T47D (cell line): ENCODE measurements at regions not wholly inside any gene's neighbourhood (a gene's known extent, or its start where the extent isn't known, plus 50 kb on each side); places are given as distances from the start of the nearest gene placed in this dataset.

Experiments used
- DNase-seq, 2 experiments: peaks; one replicate each; pipeline versions ENCODE4 v3.0.0 to v3.0.0-alpha.2; 2011 to 2012; ENCODE audit warnings: low read depth in 1 of 2, low spot score in 1 of 2
- JUND ChIP-seq: IDR thresholded peaks from 2 replicates; pipeline ENCODE4 v1.6.1; 2012; ENCODE audit warnings: low read depth
- in situ Hi-C: cut with HindIII; loops from 2 replicates; pipeline ENCODE4 v1.10.0; 2016; ENCODE audit warnings: low sequenced_read_pairs, low pct_unique_long_range_greater_than_20kb

DNA sequence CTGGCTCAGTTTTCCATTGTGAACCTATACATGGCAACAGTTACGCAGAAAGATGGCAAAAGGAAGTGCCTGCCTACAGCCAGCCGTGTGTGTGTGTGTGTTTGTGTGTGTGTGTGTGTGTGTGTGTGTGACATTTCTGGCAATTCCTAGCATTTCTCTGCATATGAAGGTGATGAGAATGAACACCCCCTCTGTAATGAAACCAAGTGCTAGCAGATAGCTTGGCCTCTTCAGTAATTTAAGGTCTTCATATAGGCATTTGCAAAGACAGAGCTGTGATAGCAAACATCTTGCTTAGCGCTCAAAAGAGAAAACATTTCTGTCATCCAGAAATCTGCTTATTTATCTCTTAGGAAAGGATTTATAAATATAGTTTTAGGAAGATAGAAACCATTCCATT is 389.1 kb downstream of the AACS start:
- in situ Hi-C loops: no loop called here
- no peak for DNase-seq
- TF ChIP-seq JUND: no peak

DNA sequence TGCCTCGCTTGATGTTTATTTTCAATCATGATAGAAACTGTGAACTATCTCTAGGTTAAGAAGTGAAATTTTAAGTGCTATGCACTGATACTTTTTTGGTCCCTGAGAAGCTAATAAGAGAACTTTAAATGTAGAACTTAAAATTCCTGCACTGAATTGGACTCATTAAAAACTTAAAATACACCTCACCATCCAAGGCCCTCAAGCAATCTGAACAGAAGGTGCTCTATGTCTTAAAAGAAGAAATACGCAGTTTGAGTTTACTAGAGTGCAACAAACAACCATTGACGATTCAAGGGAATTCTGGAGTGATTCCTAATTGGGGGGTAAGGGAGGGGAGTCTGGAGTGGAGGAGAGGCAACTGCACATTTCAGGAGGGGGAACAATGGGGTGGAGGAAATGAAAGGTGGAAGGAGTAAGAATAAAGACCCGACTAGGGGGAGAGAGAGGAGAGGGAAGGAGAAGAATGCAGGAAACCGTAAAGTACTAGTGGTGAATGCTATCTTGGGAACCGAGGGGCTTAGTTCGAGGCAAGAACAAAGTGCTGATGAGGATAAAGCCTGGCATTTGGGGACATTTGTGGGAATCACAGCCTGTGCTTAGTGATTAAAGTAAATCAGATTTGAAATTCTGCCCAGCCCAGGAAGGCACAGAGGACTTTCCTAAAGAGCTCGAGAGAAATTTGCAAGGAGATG is 389.7 kb downstream of the AACS start:
- in situ Hi-C loops: no loop called here

DNA sequence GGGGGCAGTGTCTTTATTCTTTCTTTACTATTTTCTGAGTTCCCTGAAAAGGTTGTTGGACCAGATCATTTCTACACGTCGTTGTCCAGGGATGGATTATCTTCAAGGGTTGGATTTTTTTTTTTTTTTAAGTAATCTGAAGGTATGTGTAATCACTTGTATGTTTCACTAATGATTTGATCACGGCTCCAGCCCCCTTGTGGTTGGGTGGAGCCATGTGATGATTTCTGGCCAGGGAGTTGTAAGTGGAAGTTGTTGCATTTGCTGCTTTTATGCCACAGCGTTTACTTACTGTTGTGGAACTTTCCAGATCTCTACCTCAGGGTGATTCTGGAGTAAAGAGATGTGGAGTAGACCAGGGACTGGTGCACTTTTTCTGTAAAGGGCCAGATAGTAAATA is 390.3 kb downstream of the AACS start:
- in situ Hi-C loops: no loop called here
- no peak for TF ChIP-seq JUND
- DNase-seq: no peak

More for the DNA sequence above, 389.7 kb downstream of the AACS start:
- TF ChIP-seq JUND: no peak
- no peak for DNase-seq

DNA sequence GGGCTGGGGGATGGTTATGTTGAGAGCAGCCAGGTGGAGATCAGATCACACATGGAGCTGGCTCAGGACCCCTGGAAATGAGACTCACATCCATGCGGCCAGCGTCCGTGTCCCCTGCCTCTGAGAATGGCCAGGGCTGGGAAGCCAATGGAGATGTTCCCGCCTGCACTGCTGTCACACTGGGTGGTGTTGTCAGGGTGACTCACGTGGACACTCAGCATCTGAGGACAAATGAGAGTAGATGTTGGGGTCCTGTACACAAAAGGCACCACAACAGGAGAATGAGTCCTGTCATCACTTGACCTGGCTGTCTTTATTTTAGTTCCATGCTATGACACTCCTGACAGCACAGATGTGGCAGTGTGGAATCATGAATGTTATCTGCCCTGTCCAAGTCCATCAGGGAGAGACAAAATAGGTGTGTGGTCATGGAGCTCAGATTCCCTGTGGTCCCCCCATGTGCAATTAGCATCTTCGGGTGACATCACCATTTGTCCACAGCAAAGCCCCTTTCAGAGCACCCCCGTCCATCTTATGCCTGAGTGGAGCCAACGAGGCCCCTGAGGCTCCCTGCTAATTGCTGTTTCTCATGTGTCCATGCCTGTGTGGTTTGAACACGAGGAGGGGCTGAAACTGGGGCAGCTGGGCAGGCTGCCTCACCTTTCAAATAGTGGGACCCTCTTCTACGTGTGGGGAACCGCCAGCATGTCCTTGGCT is 393.5 kb downstream of the AACS start:
- no peak for DNase-seq
- no peak for TF ChIP-seq JUND
- in situ Hi-C loops: no loop called here

DNA sequence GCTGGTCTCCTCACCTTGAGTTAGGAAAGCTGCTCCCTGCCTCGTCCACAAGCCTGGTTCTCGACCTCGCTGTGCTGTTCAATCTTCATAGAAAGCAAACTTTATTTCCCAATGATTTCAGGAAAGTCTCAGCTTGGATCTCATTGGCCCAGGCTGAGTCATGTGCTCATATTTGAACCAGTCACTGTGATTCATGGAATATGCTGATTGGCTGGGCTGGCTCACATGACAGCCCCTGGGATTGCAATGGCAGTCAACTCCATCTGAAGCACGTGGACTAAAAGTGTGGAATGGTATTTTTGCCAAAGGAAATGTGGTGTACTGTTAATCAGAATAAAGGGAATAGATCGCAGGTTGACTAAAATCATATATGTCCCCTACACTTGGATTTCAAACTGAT is 396.6 kb downstream of the AACS start:
- no peak for DNase-seq
- TF ChIP-seq JUND: no peak

DNA sequence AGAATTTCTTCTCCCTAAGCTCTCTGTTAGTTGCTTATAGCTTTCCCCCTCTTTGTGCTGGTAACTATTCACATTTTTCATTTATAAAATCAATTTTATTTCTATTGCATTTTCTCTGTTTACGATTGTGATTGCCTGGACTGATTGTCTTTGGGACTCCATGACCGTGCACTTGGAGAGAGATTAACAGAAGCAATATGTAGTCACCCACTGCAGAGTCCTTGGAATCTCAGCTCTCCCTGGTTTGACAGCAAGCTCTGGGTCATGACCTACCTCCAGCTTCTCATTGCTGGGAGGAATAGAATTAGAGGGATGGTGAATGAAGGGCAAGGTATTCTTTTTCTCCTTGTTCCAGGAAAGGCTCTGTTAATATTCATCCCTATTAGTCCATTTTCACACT is 398.2 kb downstream of the AACS start:
- no peak for TF ChIP-seq JUND
- no peak for DNase-seq
- in situ Hi-C loops: no loop called here

More for the DNA sequence above, 396.6 kb downstream of the AACS start:
- in situ Hi-C loops: no loop called here

DNA sequence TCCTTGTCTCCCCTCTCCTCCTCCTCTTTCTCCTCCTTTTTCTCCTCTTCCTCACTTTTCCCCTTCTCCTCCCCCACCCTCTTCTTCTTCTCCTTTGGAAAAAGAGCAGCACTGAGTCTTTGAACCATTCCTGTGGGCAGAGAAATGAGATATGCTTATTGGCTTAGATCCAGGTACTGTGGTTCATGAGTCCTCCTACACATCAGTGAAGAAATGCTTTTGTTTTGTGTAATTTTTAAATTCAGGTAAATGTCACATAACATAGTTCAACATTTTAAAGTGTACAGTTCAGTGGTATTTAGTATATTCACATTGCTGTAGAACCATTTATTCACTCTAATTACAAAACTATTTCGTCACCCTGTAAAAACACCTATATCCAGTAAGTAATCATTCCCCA is 402.1 kb downstream of the AACS start:
- in situ Hi-C loops: no loop called here
- no peak for TF ChIP-seq JUND

DNA sequence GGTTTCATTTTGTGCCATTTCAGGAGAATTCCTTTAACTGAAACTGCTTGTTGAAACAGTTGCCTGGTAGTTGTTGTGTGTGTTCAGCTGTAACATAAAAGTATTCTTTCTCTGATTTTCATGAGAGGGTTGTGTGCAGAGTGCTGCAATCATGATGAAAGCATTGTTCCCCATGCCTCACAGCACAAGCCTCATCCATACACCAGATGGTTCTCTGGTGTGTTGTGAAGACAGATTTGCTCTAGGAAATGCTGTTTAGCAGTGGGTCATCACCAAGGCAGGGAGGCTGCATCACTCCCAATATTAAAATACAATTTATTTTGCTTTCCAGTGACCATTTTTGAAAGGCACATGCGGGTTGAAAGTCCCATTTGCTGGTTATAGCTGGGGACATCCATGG is 404.4 kb downstream of the AACS start:
- no peak for TF ChIP-seq JUND
- in situ Hi-C loops: no loop called here
- no peak for DNase-seq

More for the DNA sequence above, 402.1 kb downstream of the AACS start:
- no peak for DNase-seq

DNA sequence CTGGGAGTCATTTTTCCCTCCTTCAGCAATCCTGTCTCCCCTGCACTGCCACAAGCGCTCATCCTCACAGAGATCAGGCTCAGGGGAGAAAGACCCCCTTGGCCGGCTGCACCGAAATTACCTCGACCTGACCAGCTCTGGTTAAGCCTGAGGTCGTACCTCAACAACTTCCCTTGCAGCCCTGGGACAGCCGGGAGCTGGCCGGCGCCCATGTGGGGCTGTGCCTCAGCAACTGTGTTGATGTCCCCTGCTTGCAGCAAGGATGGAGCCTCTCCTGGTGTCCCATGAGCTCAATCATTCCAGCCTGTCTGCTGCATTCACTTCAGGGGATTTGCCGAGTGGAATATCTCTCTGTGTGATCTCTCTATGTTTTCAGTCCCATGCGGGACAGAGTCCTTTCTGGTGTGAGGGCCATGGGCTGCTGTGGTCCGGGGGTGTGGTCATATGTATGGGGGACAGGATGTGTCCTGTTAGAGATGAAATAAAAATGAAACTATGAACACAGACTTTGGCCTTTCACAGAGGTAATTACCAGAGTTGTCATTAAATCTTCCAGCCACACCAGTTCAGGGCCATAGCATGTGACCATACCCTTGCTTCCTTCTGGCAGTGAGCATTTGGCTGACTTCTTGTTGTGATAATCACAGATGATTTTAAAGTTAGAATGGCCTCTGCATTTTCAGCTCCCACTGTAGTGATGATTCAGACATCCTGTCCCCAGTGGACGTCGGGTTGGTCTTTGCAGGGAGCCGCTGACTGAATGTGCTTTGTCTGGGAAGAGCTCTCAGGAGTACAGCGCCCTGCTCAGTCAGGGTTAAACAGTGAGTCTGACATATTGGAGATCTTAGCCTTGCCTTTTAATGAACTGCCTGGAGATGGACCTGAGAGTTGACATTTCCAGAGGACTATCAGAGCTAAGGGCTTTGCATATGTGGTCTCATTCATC is 405.9 kb downstream of the AACS start:
- in situ Hi-C loops: no loop called here
- no peak for TF ChIP-seq JUND
- no peak for DNase-seq

DNA sequence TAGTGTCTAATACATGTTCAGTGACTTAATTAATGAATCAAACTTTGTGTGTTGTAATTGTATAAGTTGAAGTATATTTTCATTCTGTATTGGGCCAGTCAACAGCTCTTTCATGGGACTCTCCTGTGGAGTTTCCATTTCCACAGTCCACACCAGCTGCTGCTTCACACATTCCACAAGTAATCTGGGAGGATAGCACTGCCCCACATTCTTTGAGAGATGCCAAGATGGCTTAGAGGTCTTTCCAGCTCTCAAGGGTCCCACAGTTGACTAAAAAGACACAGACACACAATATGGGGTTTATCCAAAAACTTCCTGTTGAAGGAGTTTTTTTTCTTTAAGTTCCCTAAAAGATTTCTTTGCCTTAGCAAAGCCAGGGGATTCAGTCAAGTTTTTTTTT is 408.3 kb downstream of the AACS start:
- DNase-seq: no peak
- TF ChIP-seq JUND: no peak
- in situ Hi-C loops: no loop called here

DNA sequence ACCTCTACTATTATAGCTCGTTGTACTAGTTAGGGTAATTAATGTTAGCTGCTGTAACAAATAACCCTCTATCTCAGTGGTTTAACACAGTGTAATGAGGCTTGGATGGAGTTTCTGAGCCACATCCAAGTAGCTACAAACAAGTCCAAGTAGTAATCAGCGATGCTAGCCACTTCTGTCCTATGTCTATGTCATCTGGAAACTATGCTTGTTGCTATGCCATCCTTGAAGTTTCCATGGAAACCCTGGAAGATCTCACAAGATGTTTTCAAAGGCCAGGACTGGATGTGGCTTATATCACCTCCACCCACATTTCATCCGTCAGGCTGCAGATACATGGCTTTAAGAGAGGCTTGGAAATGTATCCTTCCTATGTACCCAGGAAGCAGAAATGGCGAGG is 422.1 kb downstream of the AACS start:
- TF ChIP-seq JUND: no peak
- no peak for DNase-seq
- in situ Hi-C loops: no loop called here

DNA sequence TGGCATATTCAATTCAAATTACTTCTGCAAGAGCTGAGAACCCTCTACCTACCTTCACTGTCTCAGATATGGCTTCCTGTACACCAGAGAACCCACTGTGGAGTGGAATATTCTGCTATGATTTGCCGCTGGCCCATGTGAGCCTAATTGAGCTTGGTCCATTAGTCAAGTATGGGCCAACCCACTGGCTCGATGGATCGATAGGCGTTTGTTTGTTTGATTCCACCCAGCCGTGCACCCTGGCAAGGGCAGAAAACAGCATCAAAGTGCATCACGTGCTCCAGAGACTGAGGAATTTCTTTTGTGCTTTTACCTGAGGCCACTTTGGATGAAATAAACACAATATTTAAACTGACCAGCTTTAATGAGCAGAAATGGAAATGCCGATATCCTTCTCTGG is 426.3 kb downstream of the AACS start:
- in situ Hi-C loops: no loop called here
- TF ChIP-seq JUND: no peak
- DNase-seq: no peak
